MM.1S (cell line): ENCODE measurements at regions not wholly inside any gene's neighbourhood (a gene's known extent, or its start where the extent isn't known, plus 50 kb on each side); places are given as distances from the start of the nearest gene placed in this dataset.
A peak's percentile ranks its signal among the peaks of the same experiment; 100 is the strongest.

ENCODE experiments used
- DNase-seq: peaks from one replicate; pipeline ENCODE4 v3.0.0-alpha.2; 2015
- H2AFZ ChIP-seq: fragments of 300-600 bp; sonication (generic); 2 replicates; pipeline ENCODE4 v1.6.0; 2016; ENCODE audit warnings: antibody characterized with exemption, low read length
- H3F3A ChIP-seq: fragments of 300-600 bp; sonication (generic); 2 replicates; pipeline ENCODE4 v1.6.1; 2016; ENCODE audit warnings: mild to moderate bottlenecking, antibody characterized with exemption, low read length, moderate library complexity, mixed read lengths; ENCODE audit not compliant: insufficient read depth
- H3K27ac ChIP-seq: fragments of 300-600 bp; sonication (generic); 2 replicates; pipeline ENCODE4 v1.5.1; 2016; ENCODE audit warnings: mild to moderate bottlenecking, low read length
- H3K27me3 ChIP-seq: fragments of 300-600 bp; sonication (generic); replicated peaks from 2 replicates; pipeline ENCODE4 v1.6.0; 2016; ENCODE audit warnings: low read length; ENCODE audit not compliant: insufficient read depth
- H3K36me3 ChIP-seq: fragments of 300-600 bp; sonication (generic); replicated peaks from 2 replicates; pipeline ENCODE4 v1.6.1; 2016; ENCODE audit warnings: mild to moderate bottlenecking, low read length, mixed read lengths; ENCODE audit not compliant: insufficient read depth
- H3K4me1 ChIP-seq: fragments of 300-600 bp; sonication (generic); 2 replicates; pipeline ENCODE4 v1.6.1; 2016; ENCODE audit warnings: low read length, mixed read lengths
- H3K4me2 ChIP-seq: fragments of 300-600 bp; sonication (generic); 2 replicates; pipeline ENCODE4 v1.6.0; 2016; ENCODE audit warnings: low read depth, low read length
- H3K4me3 ChIP-seq: fragments of 300-600 bp; sonication (generic); 2 replicates; pipeline ENCODE4 v1.5.1; 2016; ENCODE audit warnings: low read length, mixed read lengths
- H3K79me2 ChIP-seq: fragments of 300-600 bp; sonication (generic); 2 replicates; pipeline ENCODE4 v1.6.1; 2016; ENCODE audit warnings: mixed run types, low read length, mixed read lengths
- H3K9ac ChIP-seq: fragments of 300-600 bp; sonication (generic); 2 replicates; pipeline ENCODE4 v1.6.1; 2016; ENCODE audit warnings: low read length, mixed read lengths
- H3K9me2 ChIP-seq: fragments of 300-600 bp; sonication (generic); replicated peaks from 2 replicates; pipeline ENCODE4 v1.6.1; 2016; ENCODE audit warnings: mild to moderate bottlenecking, low read length, mixed read lengths; ENCODE audit not compliant: insufficient read depth
- H3K9me3 ChIP-seq: fragments of 300-600 bp; sonication (generic); replicated peaks from 2 replicates; pipeline ENCODE4 v1.6.1; 2016; ENCODE audit warnings: mild to moderate bottlenecking, low read length, mixed read lengths; ENCODE audit not compliant: insufficient read depth
- H4K20me1 ChIP-seq: fragments of 300-600 bp; sonication (generic); 2 replicates; pipeline ENCODE4 v1.6.1; 2016; ENCODE audit warnings: mild to moderate bottlenecking, low read length, moderate library complexity, mixed read lengths; ENCODE audit not compliant: insufficient read depth
- EZH2 ChIP-seq: fragments of 300-600 bp; sonication (generic); optimal IDR thresholded peaks from 2 replicates; pipeline ENCODE3; 2017; ENCODE audit warnings: low read depth, mild to moderate bottlenecking, antibody characterized with exemption, low read length, mixed read lengths
- EZH2phosphoT487 ChIP-seq: fragments of 300-600 bp; sonication (generic); IDR thresholded peaks from 2 replicates; pipeline ENCODE4 v1.6.1; 2018; ENCODE audit warnings: antibody characterized with exemption, low read length
- TF ChIP-seq, protein P1 (sequence below): fragments of 300-600 bp; sonication (generic); IDR thresholded peaks from 2 replicates; pipeline ENCODE4 v1.5.1; 2016; ENCODE audit warnings: antibody characterized with exemption, low read length, mixed read lengths

DNA sequence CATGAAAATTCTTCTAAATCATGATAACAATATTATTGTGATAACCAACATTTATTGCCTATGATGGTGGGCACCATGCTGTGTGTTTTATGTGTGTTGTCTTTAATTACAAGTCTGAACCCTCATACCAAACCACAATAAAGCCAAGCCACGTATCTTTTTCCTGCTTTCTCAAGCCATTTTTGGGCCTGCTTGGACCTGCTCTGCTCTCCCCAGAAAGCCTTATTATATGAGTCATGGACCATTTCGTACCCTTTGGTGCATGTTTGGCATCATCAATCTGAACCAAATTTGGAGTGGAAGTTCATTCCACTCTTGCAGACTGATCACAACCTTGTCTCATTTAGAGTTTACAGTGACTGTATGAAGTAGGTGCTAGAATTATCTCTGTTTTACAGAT is 87.3 kb upstream of the CD53 start:
- Histone ChIP-seq H3K27ac (peak overlapping the region; percentile 100), H3K9me2 (no peaks in the 10 kb centered on the region), H2AFZ (peak overlapping the region; percentile 30; the same call in 1 of the 2 replicates), H3K4me1 (peaks cover 65% of the 10 kb centered on the region), H4K20me1 (no peaks in the 10 kb centered on the region), H3K79me2 (no peaks in the 10 kb centered on the region), H3K36me3 (no peaks in the 10 kb centered on the region), H3K9ac (peak overlapping the region; percentile 80; the same call in 1 of the 2 replicates), H3K9me3 (no peaks in the 10 kb centered on the region), H3F3A (peaks cover 49% of the 10 kb centered on the region), H3K4me3 (no peak overlapping the region), H3K4me2 (peak overlapping the region; percentile 89), H3K27me3 (no peaks in the 10 kb centered on the region)
- TF ChIP-seq, protein P1, sequence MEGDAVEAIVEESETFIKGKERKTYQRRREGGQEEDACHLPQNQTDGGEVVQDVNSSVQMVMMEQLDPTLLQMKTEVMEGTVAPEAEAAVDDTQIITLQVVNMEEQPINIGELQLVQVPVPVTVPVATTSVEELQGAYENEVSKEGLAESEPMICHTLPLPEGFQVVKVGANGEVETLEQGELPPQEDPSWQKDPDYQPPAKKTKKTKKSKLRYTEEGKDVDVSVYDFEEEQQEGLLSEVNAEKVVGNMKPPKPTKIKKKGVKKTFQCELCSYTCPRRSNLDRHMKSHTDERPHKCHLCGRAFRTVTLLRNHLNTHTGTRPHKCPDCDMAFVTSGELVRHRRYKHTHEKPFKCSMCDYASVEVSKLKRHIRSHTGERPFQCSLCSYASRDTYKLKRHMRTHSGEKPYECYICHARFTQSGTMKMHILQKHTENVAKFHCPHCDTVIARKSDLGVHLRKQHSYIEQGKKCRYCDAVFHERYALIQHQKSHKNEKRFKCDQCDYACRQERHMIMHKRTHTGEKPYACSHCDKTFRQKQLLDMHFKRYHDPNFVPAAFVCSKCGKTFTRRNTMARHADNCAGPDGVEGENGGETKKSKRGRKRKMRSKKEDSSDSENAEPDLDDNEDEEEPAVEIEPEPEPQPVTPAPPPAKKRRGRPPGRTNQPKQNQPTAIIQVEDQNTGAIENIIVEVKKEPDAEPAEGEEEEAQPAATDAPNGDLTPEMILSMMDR: no peak
- TF ChIP-seq EZH2 (no peak), EZH2phosphoT487 (no peak)
- no peak for DNase-seq

DNA sequence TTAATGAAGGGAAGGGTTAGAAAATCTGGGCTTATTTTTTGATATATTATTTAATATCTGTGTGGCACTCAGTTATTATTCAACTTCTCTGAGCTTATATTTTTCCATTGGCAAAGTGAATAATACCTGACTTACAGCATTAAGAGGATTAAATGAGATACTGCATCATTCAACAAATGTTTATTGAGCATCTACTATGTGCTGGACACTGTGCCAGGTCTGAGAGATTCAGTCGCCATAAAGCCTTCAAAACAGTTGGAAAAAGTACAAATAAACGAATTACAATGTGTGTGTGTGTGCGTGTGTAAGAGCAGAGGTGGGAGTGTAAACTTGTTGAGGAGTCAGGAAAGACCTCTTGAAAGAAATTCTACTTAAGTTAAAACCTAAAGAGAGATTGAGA is 87.9 kb upstream of the CD53 start:
- no peaks in the 10 kb centered on the region for H3K79me2 ChIP-seq
- 0 out of 2 replicates have a peak overlapping the region, but pooled peaks have one; percentile 30 for H2AFZ ChIP-seq
- H4K20me1 ChIP-seq: no peaks in the 10 kb centered on the region
- no peaks in the 10 kb centered on the region for H3K27me3 ChIP-seq
- TF ChIP-seq EZH2: no peak
- no peak for DNase-seq
- peaks cover 49% of the 10 kb centered on the region for H3F3A ChIP-seq
- no peak overlapping the region for H3K4me3 ChIP-seq
- H3K27ac ChIP-seq: peak overlapping the region; percentile 100
- H3K36me3 ChIP-seq: no peaks in the 10 kb centered on the region
- H3K9ac ChIP-seq: peak overlapping the region; percentile 80; the same call in 1 of the 2 replicates
- no peaks in the 10 kb centered on the region for H3K9me3 ChIP-seq
- peaks cover 65% of the 10 kb centered on the region for H3K4me1 ChIP-seq
- H3K9me2 ChIP-seq: no peaks in the 10 kb centered on the region
- H3K4me2 ChIP-seq: peak overlapping the region; percentile 89; the same call in 1 of the 2 replicates

DNA sequence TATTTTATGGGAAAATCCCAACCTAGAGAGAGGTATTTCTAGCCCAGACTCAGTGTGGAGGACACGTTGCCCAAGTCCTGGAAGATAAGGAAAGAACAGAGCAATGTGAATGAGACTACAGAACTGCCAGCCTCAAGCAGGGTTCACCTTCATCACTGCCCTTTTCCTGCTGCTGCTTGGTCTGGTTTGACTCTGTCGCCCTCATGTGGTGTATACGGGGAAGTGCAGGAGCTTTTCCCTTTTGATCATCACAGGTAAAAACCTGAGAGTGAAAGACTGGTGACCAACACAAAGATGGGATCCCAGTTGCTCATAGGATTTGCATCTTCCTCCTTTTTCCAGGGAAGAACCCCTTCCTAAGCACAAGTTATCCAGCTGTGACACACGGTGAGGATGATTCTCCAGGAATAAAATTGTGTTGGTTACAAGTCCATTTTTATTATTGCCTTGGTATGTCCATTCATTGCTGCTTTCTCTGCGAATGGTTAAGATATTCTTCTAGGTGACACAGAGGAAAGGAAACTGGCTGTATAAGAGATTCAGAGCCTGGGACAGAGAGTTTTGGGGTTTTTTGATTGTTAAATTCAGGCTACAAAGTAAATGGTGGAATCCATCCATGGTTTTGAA is 89.5 kb upstream of the CD53 start:
- peaks cover 63% of the 10 kb centered on the region for H3K4me1 ChIP-seq
- no peaks in the 10 kb centered on the region for H3K9me3 ChIP-seq
- peak overlapping the region; percentile 6; the same call in 1 of the 2 replicates for H3K4me2 ChIP-seq

More for the DNA sequence above, 89.5 kb upstream of the CD53 start:
- Histone ChIP-seq H3K27ac (peak overlapping the region; percentile 32; the same call in 1 of the 2 replicates), H2AFZ (no peak overlapping the region), H3F3A (peaks cover 45% of the 10 kb centered on the region), H3K9ac (no peak overlapping the region), H3K4me3 (no peak overlapping the region), H3K9me2 (no peaks in the 10 kb centered on the region), H3K27me3 (no peaks in the 10 kb centered on the region), H4K20me1 (no peaks in the 10 kb centered on the region), H3K36me3 (no peaks in the 10 kb centered on the region), H3K79me2 (no peaks in the 10 kb centered on the region)
- TF ChIP-seq, protein P1: peak; percentile 76
- no peak for TF ChIP-seq EZH2
- peak; percentile 65 for DNase-seq
